ENCODE measurements at regions not wholly inside any gene's neighbourhood (a gene's known extent, or its start where the extent isn't known, plus 50 kb on each side); places are given as distances from the start of the nearest gene placed in this dataset.

DNA sequence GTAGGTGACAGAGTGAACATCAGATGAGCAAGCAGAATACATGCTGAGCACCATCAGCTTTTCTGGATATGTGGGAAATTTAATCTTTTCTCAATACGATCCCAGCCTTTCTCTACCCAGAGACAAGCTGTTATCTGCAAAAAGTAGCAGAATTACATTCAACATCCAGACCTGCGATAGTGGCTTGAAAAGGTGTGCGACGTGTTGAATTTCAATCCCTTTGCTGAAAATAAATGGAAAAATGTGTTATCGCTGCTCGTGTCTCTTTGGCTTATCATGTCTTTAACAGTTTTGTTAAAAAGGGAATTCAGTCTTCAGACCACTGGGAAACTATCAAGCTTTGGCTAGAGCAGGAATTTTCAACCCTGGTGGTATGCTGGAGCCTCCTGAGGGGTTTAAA is 98.8 kb upstream of the FAM20A start:
- no peak for TF ChIP-seq CTCF (IDR thresholded peaks at IDR 0.05)
- no peak overlapping the region for H3K27ac Mint-ChIP-seq (ENCODE audit: unreplicated experiment)

GRCh38 chr17:68698746-68699145 is 97.6 kb upstream of the FAM20A start:
- H3K36me3 Mint-ChIP-seq (ENCODE audit: low read depth), result peaks cover 2% of the 10 kb centered on the region
- H3K4me3 Mint-ChIP-seq (ENCODE audit: unreplicated experiment), result no peak overlapping the region
- H3K9me3 Mint-ChIP-seq (ENCODE audit: low read depth), result no peaks in the 10 kb centered on the region
- no peak for TF ChIP-seq CTCF (IDR thresholded peaks at IDR 0.05)
- DNase-seq (ENCODE audit: low spot score), result no peak
- H3K27me3 Mint-ChIP-seq (ENCODE audit: low read depth), result no peaks in the 10 kb centered on the region
- no peak overlapping the region for H3K27ac Mint-ChIP-seq (ENCODE audit: unreplicated experiment)
- H3K4me1 Mint-ChIP-seq (ENCODE audit: low read depth), result peaks cover 11% of the 10 kb centered on the region

More for the DNA sequence above, 98.8 kb upstream of the FAM20A start:
- no peaks in the 10 kb centered on the region for H3K27me3 Mint-ChIP-seq (ENCODE audit: low read depth)
- peaks cover 2% of the 10 kb centered on the region for H3K36me3 Mint-ChIP-seq (ENCODE audit: low read depth)
- no peaks in the 10 kb centered on the region for H3K9me3 Mint-ChIP-seq (ENCODE audit: low read depth)
- peaks cover 16% of the 10 kb centered on the region for H3K4me1 Mint-ChIP-seq (ENCODE audit: low read depth)
- no peak for DNase-seq (ENCODE audit: low spot score)
- H3K4me3 Mint-ChIP-seq (ENCODE audit: unreplicated experiment), result no peak overlapping the region

DNA sequence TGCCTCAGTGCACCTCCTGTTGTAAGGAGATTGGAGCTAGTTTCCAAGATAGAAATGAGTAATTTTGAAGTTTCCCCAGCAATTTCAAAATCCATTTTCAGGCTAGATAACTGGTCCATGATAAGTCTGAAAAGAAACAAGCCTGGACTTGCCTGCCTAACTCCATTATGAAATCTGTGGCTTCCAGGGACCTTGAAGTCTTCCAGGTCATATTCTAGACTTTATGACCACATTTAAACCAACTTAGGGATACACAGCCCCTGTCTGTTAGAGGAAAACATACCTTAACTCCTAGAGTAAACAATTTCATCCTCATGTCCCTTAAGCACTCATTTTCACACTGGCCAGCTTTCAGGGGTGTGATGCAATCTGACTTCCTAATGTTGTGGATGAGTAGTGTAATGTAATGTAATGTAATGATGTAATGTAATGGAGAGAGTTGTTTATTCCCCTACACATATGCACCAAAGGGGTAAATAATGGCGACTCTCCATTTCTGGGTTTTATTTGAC is 96.7 kb upstream of the FAM20A start:
- Mint-ChIP-seq H3K4me3 (ENCODE audit: unreplicated experiment) (no peak overlapping the region), H3K27me3 (ENCODE audit: low read depth) (no peaks in the 10 kb centered on the region), H3K9me3 (ENCODE audit: low read depth) (no peaks in the 10 kb centered on the region), H3K27ac (ENCODE audit: unreplicated experiment) (peak overlapping the region; percentile 67), H3K36me3 (ENCODE audit: low read depth) (peaks cover 2% of the 10 kb centered on the region), H3K4me1 (ENCODE audit: low read depth) (peaks cover 11% of the 10 kb centered on the region)
- no peak for DNase-seq (ENCODE audit: low spot score)
- no peak for TF ChIP-seq CTCF (IDR thresholded peaks at IDR 0.05)

- no peak for DNase-seq (ENCODE audit: low spot score)
- peaks cover 11% of the 10 kb centered on the region for H3K4me1 Mint-ChIP-seq (ENCODE audit: low read depth)
- no peaks in the 10 kb centered on the region for H3K27me3 Mint-ChIP-seq (ENCODE audit: low read depth)
- H3K9me3 Mint-ChIP-seq (ENCODE audit: low read depth), result no peaks in the 10 kb centered on the region
- H3K36me3 Mint-ChIP-seq (ENCODE audit: low read depth), result peaks cover 2% of the 10 kb centered on the region
- H3K4me3 Mint-ChIP-seq (ENCODE audit: unreplicated experiment), result no peak overlapping the region
- no peak overlapping the region for H3K27ac Mint-ChIP-seq (ENCODE audit: unreplicated experiment)
- TF ChIP-seq CTCF (IDR thresholded peaks at IDR 0.05), result no peak
Measured at GRCh38 chr17:68695659-68696058, 94.5 kb upstream of the FAM20A start.

DNA sequence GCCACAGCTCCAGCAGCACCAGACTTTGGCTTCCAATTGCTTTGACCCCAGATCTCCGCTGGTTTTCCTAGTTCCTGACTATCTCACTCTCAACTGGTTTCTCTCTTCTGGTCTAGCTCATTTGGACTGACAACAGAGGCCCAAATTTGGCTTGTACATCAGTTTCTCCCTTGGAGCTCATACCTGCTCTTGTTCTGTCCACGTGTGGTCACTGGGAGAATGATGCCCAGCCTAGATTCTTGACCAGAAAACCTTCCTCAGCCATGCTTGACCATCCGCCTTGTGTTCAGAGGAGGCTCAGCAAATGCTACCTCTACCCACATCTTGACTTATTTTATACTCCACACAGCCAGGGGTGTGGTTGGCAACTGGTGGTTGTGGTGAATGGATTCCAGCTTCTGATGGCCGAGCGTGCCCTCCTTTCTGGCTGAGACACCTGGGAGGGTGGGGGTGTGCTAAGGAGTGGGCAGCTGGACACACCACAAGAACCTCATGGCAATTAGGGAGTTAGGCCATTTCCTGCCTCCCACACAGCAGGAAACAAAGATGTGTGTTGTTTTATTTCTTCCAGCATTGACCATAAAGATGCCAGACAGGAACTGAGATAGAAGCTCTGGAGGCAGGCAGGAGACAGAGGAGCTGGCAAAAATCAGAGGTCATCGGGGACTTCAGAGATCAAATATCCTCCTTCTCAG is 93.8 kb upstream of the FAM20A start:
- no peak for TF ChIP-seq CTCF (IDR thresholded peaks at IDR 0.05)
- no peak for DNase-seq (ENCODE audit: low spot score)
- H3K36me3 Mint-ChIP-seq (ENCODE audit: low read depth), result peaks cover 2% of the 10 kb centered on the region
- no peaks in the 10 kb centered on the region for H3K27me3 Mint-ChIP-seq (ENCODE audit: low read depth)
- H3K27ac Mint-ChIP-seq (ENCODE audit: unreplicated experiment), result no peak overlapping the region
- peaks cover 11% of the 10 kb centered on the region for H3K4me1 Mint-ChIP-seq (ENCODE audit: low read depth)
- no peak overlapping the region for H3K4me3 Mint-ChIP-seq (ENCODE audit: unreplicated experiment)
- H3K9me3 Mint-ChIP-seq (ENCODE audit: low read depth), result no peaks in the 10 kb centered on the region

All from chondrocyte (in vitro differentiated cells).